HepG2 (cell line): ENCODE measurements at regions not wholly inside any gene's neighbourhood (a gene's known extent, or its start where the extent isn't known, plus 50 kb on each side); places are given as distances from the start of the nearest gene placed in this dataset.

Experiments
- ATAC-seq: fragments of 200-7000 bp; cut with Tn5 transposase; 3 replicates; pipeline ENCODE4 v1.9.1; 2020; ENCODE audit warnings: mild to moderate bottlenecking, moderate library complexity
- BruUV-seq: library from RNA; stranded (reverse); fragments of 400-500 nt; replicated peaks from 2 replicates; lab custom pipeline; 2021; lab: Mats Ljungman, UMichigan
- CTCF ChIA-PET: fragments of 300-600 bp; formaldehyde crosslinking; extraction: SDS; loops from one replicate; lab custom pipeline; 2021; ENCODE audit warnings: low total read pairs, inconsistent platforms, low intra/inter-chr PET ratio; lab: Yijun Ruan, JAX
- POLR2A ChIA-PET: fragments of 350-600 bp; sonication (Branson Sonifier 250); formaldehyde crosslinking; loops from one replicate; lab custom pipeline; 2020; ENCODE audit warnings: antibody characterized with exemption, inconsistent platforms; lab: Yijun Ruan, JAX
- DNase-seq: peaks from one replicate; pipeline ENCODE4 v3.0.0-alpha.2; 2015; ENCODE audit warnings: low spot score
- FAIRE-seq: peaks from 3 replicates; lab custom pipeline; 2011; peaks lifted over from hg19 to GRCh38; lab: Jason Lieb, UNC
- H2AFZ ChIP-seq: one replicate; pipeline ENCODE4 v1.6.1; 2011; ENCODE audit warnings: low read length, inconsistent platforms
- H3K27ac ChIP-seq: fragments of 300-600 bp; 3 replicates; pipeline ENCODE4 v1.8.0; 2011; ENCODE audit warnings: mixed run types, mild to moderate bottlenecking, mixed read lengths, low read length, inconsistent platforms; ENCODE audit not compliant: insufficient read depth; ENCODE audit errors: extremely low read length
- H3K27me3 ChIP-seq, 2 experiments: fragments of 200-600 bp in 1 of 2; 2 replicates in 1 of 2; 3 replicates in 1 of 2; pipeline versions ENCODE4 v1.6.0 to v1.8.0; 2011; ENCODE audit warnings: low read length in 2 of 2, mild to moderate bottlenecking in 2 of 2, moderate library complexity in 2 of 2, inconsistent platforms in 1 of 2; ENCODE audit not compliant: insufficient read depth in 2 of 2, control insufficient read depth in 1 of 2
- H3K36me3 ChIP-seq, 2 experiments: fragments of 200-600 bp in 1 of 2; replicated peaks in 1 of 2; 2 replicates in 1 of 2; 3 replicates in 1 of 2; pipeline versions ENCODE4 v1.5.1 to v1.8.0; 2011; ENCODE audit warnings: low read length in 2 of 2, inconsistent platforms in 1 of 2; ENCODE audit not compliant: insufficient read depth in 2 of 2, control insufficient read depth in 1 of 2
- H3K4me1 ChIP-seq: 2 replicates; pipeline ENCODE4 v1.5.1; 2012; ENCODE audit warnings: low read length, inconsistent platforms; ENCODE audit not compliant: insufficient read depth
- H3K4me2 ChIP-seq: 2 replicates; pipeline ENCODE4 v1.6.0; 2011; ENCODE audit warnings: low read depth, low read length, inconsistent platforms
- H3K4me3 ChIP-seq, 3 experiments: fragments of 200-600 bp in 1 of 3; sonication (generic), shearing (Covaris generic) in 1 of 3; replicated peaks in 1 of 3; 2 replicates each; pipeline ENCODE4 v1.5.1; 2011 to 2016; ENCODE audit warnings: low read length in 3 of 3, inconsistent platforms in 2 of 3, low read depth in 2 of 3, mild to moderate bottlenecking in 2 of 3, control low read depth in 1 of 3, mixed read lengths in 1 of 3; ENCODE audit not compliant: insufficient read depth in 1 of 3
- H3K79me2 ChIP-seq: one replicate; pipeline ENCODE4 v1.6.1; 2011; ENCODE audit warnings: low read length, inconsistent platforms; ENCODE audit not compliant: insufficient read depth
- H3K9ac ChIP-seq: 2 replicates; pipeline ENCODE4 v1.6.0; 2011; ENCODE audit warnings: mild to moderate bottlenecking, low read depth, low read length, inconsistent platforms; ENCODE audit not compliant: insufficient read depth
- H3K9me3 ChIP-seq: 2 replicates; pipeline ENCODE4 v1.5.1; 2012; ENCODE audit warnings: mild to moderate bottlenecking, low read length
- H4K20me1 ChIP-seq: 2 replicates; pipeline ENCODE4 v1.6.0; 2011; ENCODE audit warnings: inconsistent platforms, mild to moderate bottlenecking, low read length, moderate library complexity; ENCODE audit not compliant: insufficient read depth
- ZNF3 ChIP-seq: IDR thresholded peaks from 2 replicates; pipeline ENCODE4 v1.7.0; 2017; ENCODE audit warnings: inconsistent platforms
- ZNF354B ChIP-seq: sonication (generic); formaldehyde crosslinking; IDR thresholded peaks from 2 replicates; pipeline ENCODE4 v1.8.0; 2022; ENCODE audit warnings: mild to moderate bottlenecking, missing genetic modification reagents
- ZNF562 ChIP-seq: sonication (generic); formaldehyde crosslinking; IDR thresholded peaks from 2 replicates; pipeline ENCODE4 v1.8.0; 2022; ENCODE audit warnings: missing genetic modification reagents, borderline replicate concordance
- WGBS: methylation state at CpG from one replicate; pipeline ENCODE4 v1.1.6; 2017; ENCODE audit warnings: low lambda C conversion rate; 5-methylcytosine and 5-hydroxymethylcytosine counted together
- in situ Hi-C: cut with HindIII; loops from 2 replicates; pipeline ENCODE4 v1.10.0; 2017; ENCODE audit warnings: low pct_unique_long_range_greater_than_20kb; ENCODE audit not compliant: extremely low pct_ligation_motif_present
- intact Hi-C: fragments of 100-400 bp; cut with micrococcal nuclease; formaldehyde crosslinking; loops from one replicate; pipeline ENCODE4 v1.10.0; 2022; ENCODE audit not compliant: unreplicated experiment
- TF ChIP-seq, protein P1 (sequence below): fragments of 450-650 bp; IDR thresholded peaks from 2 replicates; pipeline ENCODE4 v1.6.1; 2017; ENCODE audit warnings: mild to moderate bottlenecking
- TF ChIP-seq, protein P2 (sequence below): sonication (generic); formaldehyde crosslinking; conservative IDR thresholded peaks from 2 replicates; pipeline ENCODE4 v1.8.0; 2022; ENCODE audit warnings: missing genetic modification reagents

DNA sequence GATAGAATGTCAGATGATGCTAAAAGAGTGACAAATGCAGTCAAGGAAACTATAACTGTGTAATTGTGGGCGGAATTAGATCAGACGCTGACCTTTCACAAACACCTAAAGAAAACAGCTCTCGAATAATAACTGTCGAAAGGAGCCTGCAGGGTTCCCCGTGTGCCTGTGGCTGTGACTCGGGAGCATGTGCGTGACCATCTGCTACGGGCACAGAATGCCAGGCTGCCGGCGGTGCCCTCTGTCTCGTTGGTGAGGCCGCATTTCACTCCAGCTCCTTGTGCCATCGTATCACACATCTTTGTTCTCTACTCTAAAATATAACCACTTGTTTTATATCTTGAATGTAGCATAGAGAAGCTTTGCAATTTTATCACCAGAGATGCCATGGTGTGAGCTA is 267.8 kb upstream of the FMN2 start:
- no peak overlapping the region for H3K4me3 ChIP-seq
- ChIA-PET POLR2A (no interaction called here), CTCF (no interaction called here)
- no peak overlapping the region for H2AFZ ChIP-seq
- no peaks in the 10 kb centered on the region for H3K36me3 ChIP-seq
- in situ Hi-C loops, result no loop called here
- no peak overlapping the region for H3K4me2 ChIP-seq
- no peak overlapping the region for H3K27ac ChIP-seq
- DNase-seq (no peak), ATAC-seq (no peak)
- no peak overlapping the region for H3K9ac ChIP-seq
- 20% methylated on average over 13 of the region's 13 CpGs for WGBS
- no peaks in the 10 kb centered on the region for H3K27me3 ChIP-seq
- intact Hi-C loops, result no loop called here
- TF ChIP-seq, protein P1, sequence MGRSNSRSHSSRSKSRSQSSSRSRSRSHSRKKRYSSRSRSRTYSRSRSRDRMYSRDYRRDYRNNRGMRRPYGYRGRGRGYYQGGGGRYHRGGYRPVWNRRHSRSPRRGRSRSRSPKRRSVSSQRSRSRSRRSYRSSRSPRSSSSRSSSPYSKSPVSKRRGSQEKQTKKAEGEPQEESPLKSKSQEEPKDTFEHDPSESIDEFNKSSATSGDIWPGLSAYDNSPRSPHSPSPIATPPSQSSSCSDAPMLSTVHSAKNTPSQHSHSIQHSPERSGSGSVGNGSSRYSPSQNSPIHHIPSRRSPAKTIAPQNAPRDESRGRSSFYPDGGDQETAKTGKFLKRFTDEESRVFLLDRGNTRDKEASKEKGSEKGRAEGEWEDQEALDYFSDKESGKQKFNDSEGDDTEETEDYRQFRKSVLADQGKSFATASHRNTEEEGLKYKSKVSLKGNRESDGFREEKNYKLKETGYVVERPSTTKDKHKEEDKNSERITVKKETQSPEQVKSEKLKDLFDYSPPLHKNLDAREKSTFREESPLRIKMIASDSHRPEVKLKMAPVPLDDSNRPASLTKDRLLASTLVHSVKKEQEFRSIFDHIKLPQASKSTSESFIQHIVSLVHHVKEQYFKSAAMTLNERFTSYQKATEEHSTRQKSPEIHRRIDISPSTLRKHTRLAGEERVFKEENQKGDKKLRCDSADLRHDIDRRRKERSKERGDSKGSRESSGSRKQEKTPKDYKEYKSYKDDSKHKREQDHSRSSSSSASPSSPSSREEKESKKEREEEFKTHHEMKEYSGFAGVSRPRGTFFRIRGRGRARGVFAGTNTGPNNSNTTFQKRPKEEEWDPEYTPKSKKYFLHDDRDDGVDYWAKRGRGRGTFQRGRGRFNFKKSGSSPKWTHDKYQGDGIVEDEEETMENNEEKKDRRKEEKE, result no peak
- TF ChIP-seq ZNF3 (CRISPR knock-in tag) (no peak), ZNF354B (no peak)
- TF ChIP-seq, protein P2, sequence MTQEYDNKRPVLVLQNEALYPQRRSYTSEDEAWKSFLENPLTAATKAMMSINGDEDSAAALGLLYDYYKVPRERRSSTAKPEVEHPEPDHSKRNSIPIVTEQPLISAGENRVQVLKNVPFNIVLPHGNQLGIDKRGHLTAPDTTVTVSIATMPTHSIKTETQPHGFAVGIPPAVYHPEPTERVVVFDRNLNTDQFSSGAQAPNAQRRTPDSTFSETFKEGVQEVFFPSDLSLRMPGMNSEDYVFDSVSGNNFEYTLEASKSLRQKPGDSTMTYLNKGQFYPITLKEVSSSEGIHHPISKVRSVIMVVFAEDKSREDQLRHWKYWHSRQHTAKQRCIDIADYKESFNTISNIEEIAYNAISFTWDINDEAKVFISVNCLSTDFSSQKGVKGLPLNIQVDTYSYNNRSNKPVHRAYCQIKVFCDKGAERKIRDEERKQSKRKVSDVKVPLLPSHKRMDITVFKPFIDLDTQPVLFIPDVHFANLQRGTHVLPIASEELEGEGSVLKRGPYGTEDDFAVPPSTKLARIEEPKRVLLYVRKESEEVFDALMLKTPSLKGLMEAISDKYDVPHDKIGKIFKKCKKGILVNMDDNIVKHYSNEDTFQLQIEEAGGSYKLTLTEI (CRISPR knock-in tag), result no peak
- TF ChIP-seq, all 625 proteins: peak for 0
- no peak for FAIRE-seq
- no peaks in the 10 kb centered on the region for H3K4me1 ChIP-seq
- no peaks in the 10 kb centered on the region for H3K9me3 ChIP-seq
- H4K20me1 ChIP-seq, result no peaks in the 10 kb centered on the region
- no TSS peak for BruUV-seq
- H3K79me2 ChIP-seq, result no peaks in the 10 kb centered on the region

DNA sequence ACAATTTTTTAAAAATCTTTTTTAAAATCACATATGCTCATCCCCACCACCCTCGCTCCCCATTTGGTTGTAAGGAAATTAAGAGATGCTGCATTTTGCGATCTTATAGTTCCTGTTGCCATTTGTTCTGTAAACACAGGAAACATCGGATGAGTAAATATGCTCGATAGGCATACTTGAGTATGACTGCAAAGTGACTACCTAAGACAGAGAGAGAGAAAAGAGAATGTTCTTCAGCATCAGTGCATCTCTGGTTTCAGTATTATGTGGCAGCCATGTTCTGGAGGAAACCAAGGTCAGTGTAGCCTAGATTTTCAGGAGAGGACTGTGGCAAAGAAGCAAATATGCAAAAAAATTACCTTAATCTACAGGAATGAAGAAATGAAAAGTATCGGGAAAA is 265.5 kb upstream of the FMN2 start:
- TF ChIP-seq ZNF562 (CRISPR knock-in tag), result no peak
- no peak overlapping the region for H3K4me2 ChIP-seq
- 13% methylated on average over 5 of the region's 5 CpGs for WGBS
- H2AFZ ChIP-seq, result no peak overlapping the region
- POLR2A ChIA-PET, result no interaction called here
- no peaks in the 10 kb centered on the region for H3K79me2 ChIP-seq
- H3K9ac ChIP-seq, result no peak overlapping the region
- CTCF ChIA-PET, result no interaction called here
- no peaks in the 10 kb centered on the region for H3K36me3 ChIP-seq
- FAIRE-seq, result no peak
- no peaks in the 10 kb centered on the region for H3K4me1 ChIP-seq
- DNase-seq, result no peak
- H4K20me1 ChIP-seq, result no peaks in the 10 kb centered on the region
- intact Hi-C loops, result no loop called here
- in situ Hi-C loops, result no loop called here
- no peaks in the 10 kb centered on the region for H3K27me3 ChIP-seq
- no peaks in the 10 kb centered on the region for H3K9me3 ChIP-seq
- H3K4me3 ChIP-seq, result no peak overlapping the region
- no peak for ATAC-seq
- no peak overlapping the region for H3K27ac ChIP-seq
- no TSS peak for BruUV-seq
